Neuronal stem cell (in vitro differentiated cells): ENCODE measurements at regions not wholly inside any gene's neighbourhood (a gene's known extent, or its start where the extent isn't known, plus 50 kb on each side); places are given as distances from the start of the nearest gene placed in this dataset.

Source experiments
- DNase-seq: peaks from one replicate; pipeline ENCODE4 v3.0.0-alpha.2; 2013; ENCODE audit warnings: low spot score
- H2AFZ ChIP-seq: one replicate; pipeline ENCODE4 v1.6.1; 2013; ENCODE audit warnings: mild to moderate bottlenecking, low read length, inconsistent platforms
- H2AK5ac ChIP-seq: 2 replicates; pipeline ENCODE4 v1.6.1; 2013; ENCODE audit warnings: low read depth, mild to moderate bottlenecking, inconsistent platforms, low read length, moderate library complexity, mixed read lengths
- H2BK120ac ChIP-seq: 2 replicates; pipeline ENCODE4 v1.6.1; 2013; ENCODE audit warnings: low read depth, mild to moderate bottlenecking, inconsistent platforms, low read length, moderate library complexity, mixed read lengths
- H2BK12ac ChIP-seq: one replicate; pipeline ENCODE4 v1.6.1; 2013; ENCODE audit warnings: low read length, inconsistent platforms
- H2BK15ac ChIP-seq: 2 replicates; pipeline ENCODE4 v1.6.1; 2013; ENCODE audit warnings: mild to moderate bottlenecking, low read length, inconsistent platforms, mixed read lengths
- H2BK5ac ChIP-seq: one replicate; pipeline ENCODE4 v1.6.1; 2013; ENCODE audit warnings: inconsistent platforms, mild to moderate bottlenecking, low read length, moderate library complexity
- H3K14ac ChIP-seq: one replicate; pipeline ENCODE4 v1.6.1; 2013; ENCODE audit warnings: low read length, inconsistent platforms
- H3K18ac ChIP-seq: 2 replicates; pipeline ENCODE4 v1.6.1; 2013; ENCODE audit warnings: low read length, inconsistent platforms
- H3K23ac ChIP-seq: 2 replicates; pipeline ENCODE4 v1.6.1; 2013; ENCODE audit warnings: low read depth, mild to moderate bottlenecking, mixed read lengths, low read length, inconsistent platforms; ENCODE audit not compliant: poor library complexity
- H3K27ac ChIP-seq: replicated peaks from 3 replicates; pipeline ENCODE4 v1.5.1; 2013; ENCODE audit warnings: low read length, inconsistent platforms
- H3K27me3 ChIP-seq, 3 experiments: 2 replicates each; pipeline ENCODE4 v1.6.1; 2013; ENCODE audit warnings: low read length in 3 of 3, mild to moderate bottlenecking in 2 of 3, inconsistent platforms in 1 of 3, low read depth in 1 of 3, mixed read lengths in 1 of 3, moderate library complexity in 1 of 3; ENCODE audit not compliant: control insufficient read depth in 3 of 3, insufficient read depth in 3 of 3
- H3K36me3 ChIP-seq, 2 donors: replicated peaks in 1 of 2; 2 replicates each; pipeline ENCODE4 v1.6.1; 2013; ENCODE audit warnings: low read length in 2 of 2; ENCODE audit not compliant: control insufficient read depth in 2 of 2, insufficient read depth in 2 of 2
- H3K4ac ChIP-seq: 2 replicates; pipeline ENCODE4 v1.6.1; 2013; ENCODE audit warnings: inconsistent platforms, mild to moderate bottlenecking, low read length, moderate library complexity
- H3K4me1 ChIP-seq, 2 donors: 1 replicate in 1 of 2; 2 replicates in 1 of 2; pipeline ENCODE4 v1.6.1; 2013; ENCODE audit warnings: low read length in 2 of 2, low read depth in 1 of 2; ENCODE audit not compliant: control insufficient read depth in 2 of 2, insufficient read depth in 1 of 2
- H3K4me2 ChIP-seq: one replicate; pipeline ENCODE4 v1.6.1; 2013; ENCODE audit warnings: mild to moderate bottlenecking, low read length, inconsistent platforms; ENCODE audit not compliant: insufficient read depth, poor library complexity, severe bottlenecking
- H3K4me3 ChIP-seq, 2 donors: 2 replicates each; pipeline ENCODE4 v1.5.1; 2013; ENCODE audit warnings: low read length in 2 of 2, mild to moderate bottlenecking in 2 of 2, inconsistent platforms in 1 of 2, moderate library complexity in 1 of 2
- H3K79me1 ChIP-seq: one replicate; pipeline ENCODE4 v1.6.1; 2013; ENCODE audit warnings: low read depth, mild to moderate bottlenecking, inconsistent platforms, low read length, moderate library complexity
- H3K9ac ChIP-seq: one replicate; pipeline ENCODE4 v1.6.1; 2013; ENCODE audit warnings: mild to moderate bottlenecking, low read depth, low read length, inconsistent platforms; ENCODE audit not compliant: poor library complexity
- H3K9me3 ChIP-seq, 2 donors: replicated peaks in 1 of 2; 2 replicates each; pipeline versions ENCODE3 to v1.6.1; 2013; ENCODE audit warnings: low read length in 2 of 2, mild to moderate bottlenecking in 2 of 2, inconsistent platforms in 1 of 2, low read depth in 1 of 2, mixed read lengths in 1 of 2, moderate library complexity in 1 of 2; ENCODE audit not compliant: control insufficient read depth in 2 of 2, insufficient read depth in 1 of 2
- H4K8ac ChIP-seq: one replicate; pipeline ENCODE4 v1.6.1; 2013; ENCODE audit warnings: low read depth, mild to moderate bottlenecking, inconsistent platforms, low read length, moderate library complexity
- H4K91ac ChIP-seq: one replicate; pipeline ENCODE4 v1.6.1; 2013; ENCODE audit warnings: low read length, low read depth, mild to moderate bottlenecking, inconsistent platforms; ENCODE audit not compliant: poor library complexity
- WGBS, 2 donors: extraction: QIAGEN DNeasy Blood & Tissue Kit; methylation state at CpG; one replicate each; pipeline ENCODE4 v1.1.7; 2013; ENCODE audit warnings: missing lambda C conversion rate in 2 of 2, mixed read lengths in 1 of 2; ENCODE audit not compliant: insufficient read length in 2 of 2, insufficient replicate concordance in 1 of 2; ENCODE audit errors: extremely low coverage in 2 of 2; 5-methylcytosine and 5-hydroxymethylcytosine counted together

- Histone ChIP-seq H3K27me3 (no peaks in the 10 kb centered on the region), H3K23ac (no peak overlapping the region), H2BK120ac (no peak overlapping the region), H4K91ac (no peak overlapping the region), H2BK15ac (no peak overlapping the region), H3K9me3 (peaks cover 0 to 6% of the 10 kb centered on the region in 2 donors), H3K79me1 (no peaks in the 10 kb centered on the region), H3K4ac (no peak overlapping the region), H2AFZ (no peak overlapping the region), H2BK5ac (no peak overlapping the region), H3K36me3 (no peaks in the 10 kb centered on the region), H2BK12ac (no peak overlapping the region), H3K9ac (no peak overlapping the region), H3K27ac (no peak overlapping the region), H3K4me2 (no peak overlapping the region), H3K18ac (no peak overlapping the region), H3K4me1 (peaks cover 2 to 7% of the 10 kb centered on the region in 2 donors), H2AK5ac (no peak overlapping the region), H3K4me3 (no peak overlapping the region), H3K14ac (no peak overlapping the region), H4K8ac (no peak overlapping the region)
- no peak for DNase-seq
These were observed 409.2 kb downstream of the CSNK1G3 start for GRCh38 chr5:123921193-123921592.

GRCh38 chr5:123916345-123917121, 404.6 kb downstream of the CSNK1G3 start:
- no CpG with 5 or more reads among the region's 8 CpGs for WGBS, 2 donors
- H2AK5ac ChIP-seq, result no peak overlapping the region
- no peaks in the 10 kb centered on the region for H3K27me3 ChIP-seq
- H2BK5ac ChIP-seq, result no peak overlapping the region
- peaks cover 0 to 7% of the 10 kb centered on the region in 2 donors for H3K4me1 ChIP-seq
- H3K23ac ChIP-seq, result no peak overlapping the region
- no peak overlapping the region for H2BK120ac ChIP-seq
- H2BK12ac ChIP-seq, result no peak overlapping the region
- peaks cover 2 to 9% of the 10 kb centered on the region in 2 donors for H3K9me3 ChIP-seq
- H3K4me3 ChIP-seq, result no peak overlapping the region
- no peak overlapping the region for H4K8ac ChIP-seq
- H3K36me3 ChIP-seq, result no peaks in the 10 kb centered on the region
- H4K91ac ChIP-seq, result no peak overlapping the region
- peak overlapping the region; percentile 35 for H2AFZ ChIP-seq
- H2BK15ac ChIP-seq, result no peak overlapping the region
- H3K4me2 ChIP-seq, result no peak overlapping the region
- H3K27ac ChIP-seq, result no peak overlapping the region
- H3K14ac ChIP-seq, result no peak overlapping the region
- H3K79me1 ChIP-seq, result no peaks in the 10 kb centered on the region
- H3K9ac ChIP-seq, result no peak overlapping the region
- DNase-seq, result no peak
- no peak overlapping the region for H3K18ac ChIP-seq
- no peak overlapping the region for H3K4ac ChIP-seq

- H3K4ac ChIP-seq, result no peak overlapping the region
- H3K23ac ChIP-seq, result no peak overlapping the region
- H3K27ac ChIP-seq, result no peak overlapping the region
- H2AK5ac ChIP-seq, result no peak overlapping the region
- no peak overlapping the region for H4K91ac ChIP-seq
- WGBS, 2 donors, result no CpG with 5 or more reads among the region's 1 CpG
- no peaks in the 10 kb centered on the region for H3K36me3 ChIP-seq
- H3K9me3 ChIP-seq, result peaks cover 2 to 6% of the 10 kb centered on the region in 2 donors
- no peaks in the 10 kb centered on the region for H3K27me3 ChIP-seq
- peaks cover 0 to 7% of the 10 kb centered on the region in 2 donors for H3K4me1 ChIP-seq
- H3K4me3 ChIP-seq, result no peak overlapping the region
- H2BK15ac ChIP-seq, result no peak overlapping the region
- H3K9ac ChIP-seq, result no peak overlapping the region
- no peak overlapping the region for H3K18ac ChIP-seq
- no peaks in the 10 kb centered on the region for H3K79me1 ChIP-seq
- DNase-seq, result no peak
- no peak overlapping the region for H4K8ac ChIP-seq
- H2AFZ ChIP-seq, result no peak overlapping the region
- no peak overlapping the region for H3K4me2 ChIP-seq
- H2BK5ac ChIP-seq, result no peak overlapping the region
- H2BK12ac ChIP-seq, result no peak overlapping the region
- no peak overlapping the region for H2BK120ac ChIP-seq
- H3K14ac ChIP-seq, result no peak overlapping the region
These were observed 402.4 kb downstream of the CSNK1G3 start for GRCh38 chr5:123914333-123914732.

- Histone ChIP-seq H2BK5ac (no peak overlapping the region), H3K79me1 (no peaks in the 10 kb centered on the region), H3K27ac (no peak overlapping the region), H3K18ac (no peak overlapping the region), H3K4me3 (no peak overlapping the region), H3K4ac (no peak overlapping the region), H4K91ac (no peak overlapping the region), H3K9ac (no peak overlapping the region), H3K9me3 (no peaks in the 10 kb centered on the region), H2AFZ (no peak overlapping the region), H2BK12ac (no peak overlapping the region), H2BK120ac (no peak overlapping the region), H2BK15ac (no peak overlapping the region), H3K14ac (no peak overlapping the region), H3K23ac (no peak overlapping the region), H2AK5ac (no peak overlapping the region), H3K27me3 (no peaks in the 10 kb centered on the region), H4K8ac (no peak overlapping the region), H3K4me1 (no peaks in the 10 kb centered on the region), H3K36me3 (no peaks in the 10 kb centered on the region), H3K4me2 (no peak overlapping the region)
- no peak for DNase-seq
- no CpG with 5 or more reads among the region's 3 CpGs for WGBS, 2 donors
These were observed 395.4 kb downstream of the CSNK1G3 start for GRCh38 chr5:123907349-123907748.
